Keratinocyte (primary cell): ENCODE measurements at regions not wholly inside any gene's neighbourhood (a gene's known extent, or its start where the extent isn't known, plus 50 kb on each side); places are given as distances from the start of the nearest gene placed in this dataset.

ENCODE experiments used
- EZH2 ChIP-seq: IDR thresholded peaks from one replicate; pipeline ENCODE4 v1.6.1; 2012; ENCODE audit warnings: inconsistent platforms, mild to moderate bottlenecking, low read length, moderate library complexity
- TF ChIP-seq, protein P1 (sequence below), 3 experiments: IDR thresholded peaks in 1 of 3; conservative IDR thresholded peaks in 1 of 3; optimal IDR thresholded peaks in 1 of 3; 2 replicates in 2 of 3; 3 replicates in 1 of 3; pipeline versions ENCODE3 to v1.5.1; 2011; ENCODE audit warnings: low read length in 3 of 3, mild to moderate bottlenecking in 3 of 3, moderate library complexity in 2 of 3, control low read depth in 1 of 3, inconsistent platforms in 1 of 3; ENCODE audit not compliant: insufficient read depth in 2 of 3; ENCODE audit errors: extremely low read depth in 1 of 3

DNA sequence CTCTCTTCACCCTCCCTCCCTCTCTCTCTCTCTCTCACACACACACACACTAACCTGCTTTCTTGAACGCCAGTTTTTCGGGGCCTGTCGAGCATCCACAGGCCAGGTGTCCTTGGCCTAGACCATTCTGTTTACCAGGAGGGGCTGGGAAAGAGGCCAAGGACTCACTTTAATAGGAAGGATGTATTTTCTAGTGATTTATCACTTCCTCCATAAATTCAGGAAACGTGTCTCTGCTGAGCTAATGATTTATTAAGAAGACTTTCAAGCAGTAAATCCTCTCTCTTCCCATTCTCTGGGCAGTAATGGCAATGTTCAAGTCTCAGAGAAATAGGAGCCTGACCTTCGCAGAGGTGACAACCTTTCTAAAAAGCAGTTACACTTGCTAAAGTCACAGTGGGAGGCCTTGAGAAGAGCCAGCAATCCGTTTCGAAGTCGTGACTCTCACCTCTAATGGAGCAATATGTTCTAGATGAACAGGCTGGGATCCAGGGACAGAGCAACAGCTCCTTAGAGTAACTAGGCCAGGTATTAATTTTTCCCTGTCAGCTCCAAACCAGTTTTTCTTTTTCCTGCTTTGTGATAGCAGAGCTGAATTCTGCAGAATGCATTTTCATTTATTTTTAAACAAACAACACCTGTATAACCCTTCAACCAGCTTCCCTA lies 1357.5 kb upstream of the SORCS1 start:
- TF ChIP-seq, protein P1, sequence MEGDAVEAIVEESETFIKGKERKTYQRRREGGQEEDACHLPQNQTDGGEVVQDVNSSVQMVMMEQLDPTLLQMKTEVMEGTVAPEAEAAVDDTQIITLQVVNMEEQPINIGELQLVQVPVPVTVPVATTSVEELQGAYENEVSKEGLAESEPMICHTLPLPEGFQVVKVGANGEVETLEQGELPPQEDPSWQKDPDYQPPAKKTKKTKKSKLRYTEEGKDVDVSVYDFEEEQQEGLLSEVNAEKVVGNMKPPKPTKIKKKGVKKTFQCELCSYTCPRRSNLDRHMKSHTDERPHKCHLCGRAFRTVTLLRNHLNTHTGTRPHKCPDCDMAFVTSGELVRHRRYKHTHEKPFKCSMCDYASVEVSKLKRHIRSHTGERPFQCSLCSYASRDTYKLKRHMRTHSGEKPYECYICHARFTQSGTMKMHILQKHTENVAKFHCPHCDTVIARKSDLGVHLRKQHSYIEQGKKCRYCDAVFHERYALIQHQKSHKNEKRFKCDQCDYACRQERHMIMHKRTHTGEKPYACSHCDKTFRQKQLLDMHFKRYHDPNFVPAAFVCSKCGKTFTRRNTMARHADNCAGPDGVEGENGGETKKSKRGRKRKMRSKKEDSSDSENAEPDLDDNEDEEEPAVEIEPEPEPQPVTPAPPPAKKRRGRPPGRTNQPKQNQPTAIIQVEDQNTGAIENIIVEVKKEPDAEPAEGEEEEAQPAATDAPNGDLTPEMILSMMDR (optimal IDR thresholded peaks at IDR 0.05 in 1 of 3, IDR thresholded peaks at IDR 0.05 in 1 of 3, conservative IDR thresholded peaks at IDR 0.05 in 1 of 3; ENCODE audit: extremely low read depth in 1 of 3, insufficient read depth in 2 of 3, low read length in 3 of 3): no peak
- TF ChIP-seq EZH2: no peak
